ENCODE measurements at regions not wholly inside any gene's neighbourhood (a gene's known extent, or its start where the extent isn't known, plus 50 kb on each side); places are given as distances from the start of the nearest gene placed in this dataset.

GRCh38 chr2:18161681-18162080 is 283.2 kb downstream of the KCNS3 start:
- H3K4me1 ChIP-seq (ENCODE audit: control insufficient read depth, extremely low read depth, insufficient read depth, low read length) = no peaks in the 10 kb centered on the region
- H3K27ac ChIP-seq (ENCODE audit: control insufficient read depth, insufficient read depth, low read length) = no peak overlapping the region
- H3K9ac ChIP-seq (ENCODE audit: control insufficient read depth, extremely low read depth, insufficient read depth, low read length) = no peak overlapping the region
- no peaks in the 10 kb centered on the region for H3K27me3 ChIP-seq (ENCODE audit: control insufficient read depth, extremely low read depth, insufficient read depth, low read length)
- H3K9me1 ChIP-seq (ENCODE audit: control insufficient read depth, extremely low read depth, insufficient read depth, low read length) = no peaks in the 10 kb centered on the region
- no peaks in the 10 kb centered on the region for H3K9me3 ChIP-seq (ENCODE audit: control insufficient read depth, low read depth, low read length)
- TF ChIP-seq, protein P1, sequence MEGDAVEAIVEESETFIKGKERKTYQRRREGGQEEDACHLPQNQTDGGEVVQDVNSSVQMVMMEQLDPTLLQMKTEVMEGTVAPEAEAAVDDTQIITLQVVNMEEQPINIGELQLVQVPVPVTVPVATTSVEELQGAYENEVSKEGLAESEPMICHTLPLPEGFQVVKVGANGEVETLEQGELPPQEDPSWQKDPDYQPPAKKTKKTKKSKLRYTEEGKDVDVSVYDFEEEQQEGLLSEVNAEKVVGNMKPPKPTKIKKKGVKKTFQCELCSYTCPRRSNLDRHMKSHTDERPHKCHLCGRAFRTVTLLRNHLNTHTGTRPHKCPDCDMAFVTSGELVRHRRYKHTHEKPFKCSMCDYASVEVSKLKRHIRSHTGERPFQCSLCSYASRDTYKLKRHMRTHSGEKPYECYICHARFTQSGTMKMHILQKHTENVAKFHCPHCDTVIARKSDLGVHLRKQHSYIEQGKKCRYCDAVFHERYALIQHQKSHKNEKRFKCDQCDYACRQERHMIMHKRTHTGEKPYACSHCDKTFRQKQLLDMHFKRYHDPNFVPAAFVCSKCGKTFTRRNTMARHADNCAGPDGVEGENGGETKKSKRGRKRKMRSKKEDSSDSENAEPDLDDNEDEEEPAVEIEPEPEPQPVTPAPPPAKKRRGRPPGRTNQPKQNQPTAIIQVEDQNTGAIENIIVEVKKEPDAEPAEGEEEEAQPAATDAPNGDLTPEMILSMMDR (optimal IDR thresholded peaks at IDR 0.05 in 1 of 3, IDR thresholded peaks at IDR 0.05 in 1 of 3, conservative IDR thresholded peaks at IDR 0.05 in 1 of 3; ENCODE audit: extremely low read depth in 1 of 3, insufficient read depth in 2 of 3, low read length in 3 of 3) = no peak
- TF ChIP-seq EZH2 (IDR thresholded peaks at IDR 0.05; ENCODE audit: low read length) = no peak
- no peaks in the 10 kb centered on the region for H3K36me3 ChIP-seq (ENCODE audit: control insufficient read depth in 2 of 2, extremely low read depth in 1 of 2, insufficient read depth in 2 of 2, low read length in 2 of 2)
- no peaks in the 10 kb centered on the region for H3K79me2 ChIP-seq (ENCODE audit: control insufficient read depth, insufficient read depth, low read length)
- H3K4me3 ChIP-seq (ENCODE audit: control insufficient read depth in 2 of 3, extremely low read depth in 1 of 3, insufficient read depth in 2 of 3, low read depth in 1 of 3, low read length in 3 of 3) = no peak overlapping the region
- no peak for DNase-seq (ENCODE audit: low read depth, low spot score)
- no peak overlapping the region for H2AFZ ChIP-seq (ENCODE audit: control insufficient read depth, low read length)
- FAIRE-seq = no peak
- no peak overlapping the region for H3K4me2 ChIP-seq (ENCODE audit: control insufficient read depth, extremely low read depth, insufficient read depth, low read depth, low read length)
- dilution Hi-C loops (cut with MboI; ENCODE audit: extremely low pct_ligation_motif_present, low sequenced_read_pairs) = no loop called here
- no peaks in the 10 kb centered on the region for H4K20me1 ChIP-seq (ENCODE audit: control insufficient read depth, extremely low read depth, insufficient read depth, low read length)

GRCh38 chr2:18159896-18160295 is 281.4 kb downstream of the KCNS3 start:
- Histone ChIP-seq H3K9ac (ENCODE audit: control insufficient read depth, extremely low read depth, insufficient read depth, low read length) (no peak overlapping the region), H4K20me1 (ENCODE audit: control insufficient read depth, extremely low read depth, insufficient read depth, low read length) (no peaks in the 10 kb centered on the region), H3K4me3 (ENCODE audit: control insufficient read depth in 2 of 3, extremely low read depth in 1 of 3, insufficient read depth in 2 of 3, low read depth in 1 of 3, low read length in 3 of 3) (no peak overlapping the region), H3K4me2 (ENCODE audit: control insufficient read depth, extremely low read depth, insufficient read depth, low read depth, low read length) (no peak overlapping the region), H3K9me3 (ENCODE audit: control insufficient read depth, low read depth, low read length) (no peaks in the 10 kb centered on the region), H3K9me1 (ENCODE audit: control insufficient read depth, extremely low read depth, insufficient read depth, low read length) (no peaks in the 10 kb centered on the region), H3K79me2 (ENCODE audit: control insufficient read depth, insufficient read depth, low read length) (no peaks in the 10 kb centered on the region), H3K27ac (ENCODE audit: control insufficient read depth, insufficient read depth, low read length) (no peak overlapping the region), H3K4me1 (ENCODE audit: control insufficient read depth, extremely low read depth, insufficient read depth, low read length) (peaks cover 4% of the 10 kb centered on the region), H3K27me3 (ENCODE audit: control insufficient read depth, extremely low read depth, insufficient read depth, low read length) (no peaks in the 10 kb centered on the region), H2AFZ (ENCODE audit: control insufficient read depth, low read length) (no peak overlapping the region), H3K36me3 (ENCODE audit: control insufficient read depth in 2 of 2, extremely low read depth in 1 of 2, insufficient read depth in 2 of 2, low read length in 2 of 2) (no peaks in the 10 kb centered on the region)
- DNase-seq (ENCODE audit: low read depth, low spot score) = no peak
- TF ChIP-seq EZH2 (IDR thresholded peaks at IDR 0.05; ENCODE audit: low read length) = no peak
- TF ChIP-seq, protein P1 (optimal IDR thresholded peaks at IDR 0.05 in 1 of 3, IDR thresholded peaks at IDR 0.05 in 1 of 3, conservative IDR thresholded peaks at IDR 0.05 in 1 of 3; ENCODE audit: extremely low read depth in 1 of 3, insufficient read depth in 2 of 3, low read length in 3 of 3) = no peak
- dilution Hi-C loops (cut with MboI; ENCODE audit: extremely low pct_ligation_motif_present, low sequenced_read_pairs) = no loop called here
- FAIRE-seq = no peak

All from keratinocyte (primary cell).